MG63 (cell line): ENCODE measurements at regions not wholly inside any gene's neighbourhood (a gene's known extent, or its start where the extent isn't known, plus 50 kb on each side); places are given as distances from the start of the nearest gene placed in this dataset.

ENCODE experiments used
- DNase-seq: peaks from one replicate; pipeline ENCODE4 v3.0.0-alpha.2; 2020
- H3K27me3 ChIP-seq: fragments of 250-450 bp; sonication (Bioruptor Pico); 2 replicates; pipeline ENCODE4 v1.5.1; 2020; ENCODE audit warnings: mild to moderate bottlenecking, moderate library complexity
- H3K36me3 ChIP-seq: fragments of 250-450 bp; sonication (Bioruptor Pico); 2 replicates; pipeline ENCODE4 v1.5.1; 2020; ENCODE audit warnings: mild to moderate bottlenecking, moderate library complexity
- H3K4me3 ChIP-seq: fragments of 250-450 bp; sonication (Bioruptor Pico); 2 replicates; pipeline ENCODE4 v1.5.1; 2020; ENCODE audit warnings: mild to moderate bottlenecking, moderate library complexity
- H3K9me3 ChIP-seq: fragments of 250-450 bp; sonication (Bioruptor Pico); 2 replicates; pipeline ENCODE4 v1.5.1; 2020; ENCODE audit warnings: mild to moderate bottlenecking, moderate library complexity

DNA sequence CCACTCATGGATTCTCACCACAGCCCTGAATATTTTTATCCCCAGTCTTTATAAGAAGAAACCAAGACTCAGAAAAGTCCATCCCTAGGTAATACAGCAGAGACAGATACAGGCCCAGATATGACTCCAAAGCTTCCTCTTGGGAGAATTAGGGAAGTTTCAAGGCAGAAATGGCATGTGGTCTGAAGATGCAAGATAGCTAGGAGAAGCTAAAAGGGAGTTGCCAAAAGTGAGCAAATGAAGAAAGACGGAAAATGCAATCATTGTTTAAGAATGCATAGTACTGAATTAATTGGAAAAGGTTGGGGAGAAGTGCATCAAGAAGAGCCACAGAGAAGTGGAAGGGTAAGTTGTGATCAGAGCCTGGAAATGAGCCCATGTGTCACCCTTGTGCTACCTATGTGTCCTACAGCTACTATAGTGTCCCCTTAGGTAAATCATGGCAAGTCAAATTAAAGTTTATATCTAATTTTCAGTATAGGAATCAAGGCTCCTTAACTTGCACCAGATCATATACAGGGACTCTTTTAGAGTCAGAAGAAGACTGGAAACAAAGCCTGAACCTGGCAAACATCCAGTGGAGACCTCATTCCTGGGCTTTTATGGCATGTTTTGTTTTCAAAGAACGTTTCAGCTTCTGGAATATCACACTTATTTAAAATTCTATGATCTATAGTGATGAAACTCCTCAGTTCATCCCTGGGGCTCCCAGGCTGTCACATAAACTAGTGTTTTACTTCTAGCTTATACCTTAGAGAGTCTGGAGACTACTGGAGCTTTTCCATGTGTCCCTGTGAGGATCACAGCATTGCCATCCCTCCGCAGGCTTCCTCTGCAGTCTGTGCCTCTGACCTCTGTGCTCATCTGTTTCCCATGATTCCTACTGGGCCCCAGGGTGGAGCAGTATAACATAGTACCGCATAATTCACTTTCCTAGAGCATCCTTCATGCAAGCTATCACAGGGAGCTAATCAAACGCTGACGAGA is 189.0 kb upstream of the CDKN3 start:
- no peak overlapping the region for H3K4me3 ChIP-seq

DNA sequence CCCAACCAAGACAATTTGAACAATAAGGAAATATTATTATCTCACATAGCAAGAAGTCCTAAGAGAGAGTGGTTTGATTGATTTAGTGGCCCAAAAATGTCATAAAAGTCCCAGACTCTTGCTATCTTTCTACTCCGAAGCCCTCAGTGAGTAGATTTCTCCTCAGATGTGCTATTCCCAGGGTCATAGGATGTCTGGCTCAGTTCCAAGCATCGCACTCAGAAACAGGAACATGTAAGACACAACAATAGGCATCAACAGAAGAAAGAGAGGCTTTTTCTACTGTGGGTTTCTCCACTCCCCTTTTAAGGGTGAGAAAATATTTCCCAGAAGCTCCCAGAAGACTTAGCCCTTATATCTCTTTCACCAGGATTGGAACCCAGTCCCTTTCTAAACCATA is 188.1 kb upstream of the CDKN3 start:
- DNase-seq: no peak
- Histone ChIP-seq H3K9me3 (peaks cover 9% of the 10 kb centered on the region), H3K27me3 (no peaks in the 10 kb centered on the region), H3K36me3 (no peaks in the 10 kb centered on the region), H3K4me3 (no peak overlapping the region)

More for the DNA sequence above, 189.0 kb upstream of the CDKN3 start:
- no peaks in the 10 kb centered on the region for H3K27me3 ChIP-seq
- H3K9me3 ChIP-seq: peaks cover 5% of the 10 kb centered on the region
- H3K36me3 ChIP-seq: no peaks in the 10 kb centered on the region
- no peak for DNase-seq

DNA sequence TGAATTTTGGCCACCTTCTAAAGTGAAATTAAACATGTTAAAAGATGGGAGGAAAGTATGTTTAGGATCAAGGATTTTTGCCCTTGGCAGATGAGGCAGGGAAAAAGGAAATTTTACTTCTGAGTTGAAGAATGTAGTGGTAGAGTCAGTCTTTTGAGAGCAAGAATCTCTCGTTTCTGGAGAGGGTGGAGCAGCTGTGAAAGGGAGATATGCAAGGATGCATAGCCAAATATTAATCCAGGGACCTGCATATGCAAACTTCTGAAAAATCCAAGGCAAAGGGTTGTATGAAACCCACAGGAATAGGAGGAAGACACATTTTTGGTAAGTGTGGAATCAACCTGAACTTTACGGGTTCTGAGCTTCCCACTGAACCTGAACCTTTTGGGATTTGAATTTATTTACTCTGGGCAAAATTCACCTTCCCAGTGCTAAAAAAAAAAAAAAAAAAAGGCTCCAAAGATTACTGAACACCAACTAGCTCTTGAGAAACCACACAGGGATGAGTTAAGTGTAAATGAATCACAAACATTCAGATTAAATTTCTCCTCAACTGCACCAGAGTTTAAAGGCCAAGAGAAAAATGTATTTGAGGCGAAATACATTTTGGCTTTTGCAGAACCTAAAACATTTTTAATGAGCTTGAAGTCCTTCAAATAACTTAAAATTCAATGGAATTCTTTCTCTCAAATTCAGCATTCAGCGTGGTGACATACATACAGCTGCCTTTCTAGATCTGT is 187.1 kb upstream of the CDKN3 start:
- Histone ChIP-seq H3K36me3 (no peaks in the 10 kb centered on the region), H3K27me3 (no peaks in the 10 kb centered on the region), H3K9me3 (peaks cover 9% of the 10 kb centered on the region), H3K4me3 (no peak overlapping the region)
- DNase-seq: no peak

DNA sequence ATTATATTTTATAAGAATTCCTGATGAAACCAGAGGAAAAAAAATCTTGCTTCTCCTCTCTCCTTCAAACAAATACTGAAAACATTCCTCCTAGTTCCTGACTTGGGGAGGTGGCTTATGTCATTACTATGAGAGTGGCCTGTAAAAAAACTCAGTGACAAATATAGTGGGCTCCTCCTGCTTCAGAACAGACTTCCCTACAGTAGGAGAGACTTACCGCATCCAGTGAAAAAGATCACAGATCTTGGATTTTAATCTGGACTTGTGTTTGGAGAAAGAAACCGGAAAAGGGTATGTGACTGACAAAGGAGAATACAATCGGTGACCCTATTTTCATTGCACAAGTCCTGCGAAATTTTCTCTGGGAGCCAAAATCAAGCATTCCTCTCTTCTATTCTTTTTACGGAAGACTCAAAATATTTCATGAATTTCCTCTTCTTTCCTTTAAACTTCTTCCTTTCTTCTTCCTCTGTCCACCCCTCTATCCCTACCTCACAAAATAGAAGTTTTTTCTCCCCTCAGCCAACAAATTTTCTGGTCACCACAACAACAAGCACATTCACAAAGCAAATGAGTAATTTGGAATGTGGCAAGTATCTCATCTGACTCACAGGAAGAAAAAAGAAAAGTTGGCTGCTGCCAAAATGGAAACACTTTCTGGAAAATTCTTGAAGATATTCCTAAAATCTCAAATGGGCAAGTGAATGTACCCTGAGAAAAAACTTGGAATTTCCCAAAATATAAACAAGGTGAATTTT is 185.1 kb upstream of the CDKN3 start:
- Histone ChIP-seq H3K9me3 (peaks cover 9% of the 10 kb centered on the region), H3K36me3 (no peaks in the 10 kb centered on the region), H3K27me3 (no peaks in the 10 kb centered on the region), H3K4me3 (no peak overlapping the region)
- DNase-seq: peak; percentile 7

DNA sequence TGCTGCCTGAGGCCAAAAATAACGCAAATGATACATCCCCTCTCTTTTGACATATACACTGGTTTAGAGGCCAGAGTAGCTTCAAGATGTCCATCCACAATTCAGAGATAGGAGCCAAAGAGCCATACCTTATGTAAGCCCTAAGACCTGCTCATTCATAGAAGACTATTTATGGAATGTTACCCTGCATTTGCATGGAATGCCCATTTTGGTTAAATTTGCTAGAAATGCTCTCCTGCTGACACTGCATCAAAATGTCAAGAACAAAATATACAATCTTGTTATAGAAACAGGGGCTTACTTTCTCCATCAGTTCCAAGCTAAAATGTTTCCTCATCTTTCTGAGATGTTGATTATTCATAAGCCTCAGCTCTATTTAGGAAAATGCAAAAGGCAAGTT is 183.3 kb upstream of the CDKN3 start:
- H3K9me3 ChIP-seq: peaks cover 9% of the 10 kb centered on the region
- H3K4me3 ChIP-seq: no peak overlapping the region
- no peaks in the 10 kb centered on the region for H3K27me3 ChIP-seq
- DNase-seq: no peak
- no peaks in the 10 kb centered on the region for H3K36me3 ChIP-seq

- Histone ChIP-seq H3K36me3 (no peaks in the 10 kb centered on the region), H3K4me3 (no peak overlapping the region), H3K27me3 (no peaks in the 10 kb centered on the region), H3K9me3 (peaks cover 9% of the 10 kb centered on the region)
- no peak for DNase-seq
Measured at GRCh38 chr14:54216827-54217226, 180.0 kb upstream of the CDKN3 start.

- Histone ChIP-seq H3K36me3 (no peaks in the 10 kb centered on the region), H3K4me3 (no peak overlapping the region)
- no peak for DNase-seq
Measured at GRCh38 chr14:54219261-54220070, 177.3 kb upstream of the CDKN3 start.

DNA sequence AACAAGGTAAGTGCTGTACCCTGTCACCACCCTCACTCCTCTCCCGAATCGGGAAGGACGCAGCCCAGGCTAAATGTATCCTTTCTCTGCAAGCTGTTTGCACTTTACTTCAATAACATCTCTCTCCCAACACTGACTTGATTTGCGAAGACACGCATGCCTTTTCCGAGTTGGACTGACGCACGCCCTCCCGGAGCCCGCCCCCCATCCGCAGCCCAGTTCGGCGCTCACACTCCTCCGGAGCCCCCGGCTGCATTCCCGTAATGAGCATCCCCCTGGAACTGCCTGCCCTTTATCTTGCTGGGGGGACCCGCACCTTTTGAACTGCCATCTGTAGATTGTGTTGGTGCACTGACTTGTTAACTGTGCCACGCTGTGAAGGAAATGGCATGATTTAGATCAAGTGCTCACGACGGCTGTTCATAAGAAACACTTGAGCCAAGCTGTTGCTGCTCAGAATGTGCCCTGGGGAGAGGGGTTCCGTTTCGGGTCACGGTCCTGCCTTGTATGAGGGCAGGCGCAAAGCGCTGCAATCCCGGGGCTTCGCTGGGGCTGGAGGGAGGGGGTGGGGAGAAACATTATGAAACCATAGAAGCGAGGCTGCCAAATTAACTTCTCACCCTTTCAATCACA is 176.6 kb upstream of the CDKN3 start:
- DNase-seq: no peak
- H3K4me3 ChIP-seq: no peak overlapping the region

More at GRCh38 chr14:54219261-54220070, 177.3 kb upstream of the CDKN3 start:
- no peaks in the 10 kb centered on the region; the same call in 1 of the 2 replicates for H3K9me3 ChIP-seq
- H3K27me3 ChIP-seq: no peaks in the 10 kb centered on the region

DNA sequence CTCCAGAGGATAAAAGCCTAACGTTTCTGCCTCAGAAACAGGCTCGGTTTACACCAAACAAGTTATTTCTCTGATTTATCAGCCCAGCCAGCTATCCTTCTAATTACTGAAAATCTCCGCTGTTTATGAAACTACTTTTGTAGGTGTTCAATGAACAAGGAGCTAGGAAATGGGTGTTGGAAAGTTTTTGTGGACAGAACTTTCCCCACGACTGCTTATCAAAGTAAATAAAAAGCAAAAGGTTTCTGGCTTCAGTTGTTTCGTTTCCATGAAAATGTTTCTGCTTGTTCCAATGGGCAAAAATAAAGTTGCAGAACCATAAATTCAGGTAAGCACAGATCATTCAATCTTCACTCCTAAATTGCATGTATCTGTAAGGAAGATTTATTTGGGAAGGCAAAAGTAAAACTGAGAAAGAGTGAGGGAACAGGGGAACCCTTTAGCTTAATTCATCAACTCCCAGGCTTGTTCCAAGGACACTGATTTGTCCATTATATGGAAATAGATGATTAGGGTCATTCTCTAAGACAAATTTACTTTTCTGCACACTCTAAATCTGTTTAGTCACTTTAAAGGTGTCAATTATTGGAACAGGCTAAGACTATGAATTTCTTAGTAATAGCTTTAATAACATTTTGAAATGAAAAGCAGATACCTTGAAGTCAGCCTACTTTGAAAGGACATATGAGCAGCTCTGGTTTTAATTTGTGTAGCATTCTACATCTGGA is 175.9 kb upstream of the CDKN3 start:
- DNase-seq: no peak
- H3K9me3 ChIP-seq: no peaks in the 10 kb centered on the region
- H3K27me3 ChIP-seq: no peaks in the 10 kb centered on the region
- H3K4me3 ChIP-seq: no peak overlapping the region
- no peaks in the 10 kb centered on the region for H3K36me3 ChIP-seq

More for the DNA sequence above, 176.6 kb upstream of the CDKN3 start:
- H3K9me3 ChIP-seq: no peaks in the 10 kb centered on the region
- no peaks in the 10 kb centered on the region for H3K27me3 ChIP-seq
- no peaks in the 10 kb centered on the region for H3K36me3 ChIP-seq

DNA sequence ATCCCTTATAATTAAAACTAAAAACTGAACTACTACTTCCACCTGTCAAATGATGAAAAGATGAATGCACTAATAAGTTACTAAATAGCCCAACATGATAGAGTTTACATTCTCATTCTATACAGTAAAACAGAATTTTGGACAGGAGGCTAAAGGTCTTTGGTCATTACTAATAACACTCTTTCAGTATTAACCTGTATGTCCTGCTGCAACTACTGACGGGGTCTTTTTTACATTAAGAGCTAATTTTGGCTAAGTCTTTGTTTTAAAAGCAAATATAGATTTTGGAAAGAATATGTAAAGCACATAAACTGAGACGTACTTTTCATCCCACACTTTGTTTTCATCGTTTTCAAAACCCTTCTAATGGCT is 175.4 kb upstream of the CDKN3 start:
- H3K27me3 ChIP-seq: no peaks in the 10 kb centered on the region
- no peak for DNase-seq
- no peaks in the 10 kb centered on the region for H3K36me3 ChIP-seq
- no peaks in the 10 kb centered on the region for H3K9me3 ChIP-seq
- H3K4me3 ChIP-seq: no peak overlapping the region

- no peaks in the 10 kb centered on the region for H3K27me3 ChIP-seq
- H3K36me3 ChIP-seq: no peaks in the 10 kb centered on the region
- H3K9me3 ChIP-seq: no peaks in the 10 kb centered on the region
- DNase-seq: no peak
- H3K4me3 ChIP-seq: no peak overlapping the region
Measured at GRCh38 chr14:54221971-54222370, 174.8 kb upstream of the CDKN3 start.

DNA sequence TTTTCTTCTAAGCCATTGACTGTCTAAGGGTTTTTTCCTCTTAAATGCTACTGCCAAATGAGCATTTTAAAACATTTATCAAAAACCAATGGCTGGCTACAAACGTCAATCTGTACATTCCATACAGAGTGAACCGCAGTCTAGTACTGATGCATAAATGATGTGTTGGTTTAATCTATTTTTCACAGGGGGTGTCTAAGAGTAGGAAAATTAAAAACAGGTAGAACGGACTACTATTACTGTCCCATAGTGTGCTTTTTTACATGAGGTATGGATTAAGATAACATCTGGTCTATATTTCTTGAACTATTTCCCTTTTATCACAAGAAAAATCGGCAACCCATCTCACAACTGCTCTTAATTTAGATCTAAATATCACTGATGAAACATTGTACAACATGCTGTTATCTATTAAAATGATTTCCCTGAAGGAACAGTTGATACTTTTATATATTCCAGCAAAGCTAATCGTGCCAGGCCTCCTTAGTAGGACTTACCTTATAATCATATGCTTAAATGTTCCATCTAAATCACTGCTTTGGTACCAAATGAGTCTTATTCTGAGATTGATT is 172.9 kb upstream of the CDKN3 start:
- Histone ChIP-seq H3K4me3 (no peak overlapping the region), H3K9me3 (no peaks in the 10 kb centered on the region), H3K27me3 (no peaks in the 10 kb centered on the region), H3K36me3 (no peaks in the 10 kb centered on the region)
- no peak for DNase-seq

GRCh38 chr14:54225457-54226060 is 171.2 kb upstream of the CDKN3 start:
- H3K27me3 ChIP-seq: no peaks in the 10 kb centered on the region
- no peaks in the 10 kb centered on the region for H3K36me3 ChIP-seq
- H3K9me3 ChIP-seq: no peaks in the 10 kb centered on the region
- no peak overlapping the region for H3K4me3 ChIP-seq
- no peak for DNase-seq

GRCh38 chr14:54226103-54226502 is 170.7 kb upstream of the CDKN3 start:
- no peaks in the 10 kb centered on the region for H3K27me3 ChIP-seq
- DNase-seq: no peak
- no peaks in the 10 kb centered on the region for H3K36me3 ChIP-seq
- no peak overlapping the region for H3K4me3 ChIP-seq
- no peaks in the 10 kb centered on the region for H3K9me3 ChIP-seq

GRCh38 chr14:54226558-54226957 is 170.2 kb upstream of the CDKN3 start:
- no peaks in the 10 kb centered on the region for H3K9me3 ChIP-seq
- no peak overlapping the region for H3K4me3 ChIP-seq
- no peaks in the 10 kb centered on the region for H3K27me3 ChIP-seq
- DNase-seq: no peak
- no peaks in the 10 kb centered on the region for H3K36me3 ChIP-seq
